ENCODE measurements at regions not wholly inside any gene's neighbourhood (a gene's known extent, or its start where the extent isn't known, plus 50 kb on each side); places are given as distances from the start of the nearest gene placed in this dataset.
"Not testable (repeated sequence)": the region's sequence is repeated elsewhere in the genome, so short reads cannot be mapped to it uniquely, and the experiment has no call there.

GRCh38 chr2:83894976-83895375 lies 564.1 kb downstream of the SUCLG1 start:
- Histone ChIP-seq H3K27me3 (no peaks in the 10 kb centered on the region), H3K4me3 (no peak overlapping the region), H3K4me1 (no peaks in the 10 kb centered on the region), H3K9me3 (no peaks in the 10 kb centered on the region), H3K27ac (no peak overlapping the region), H3K36me3 (replicated peaks in 1 of 2; ENCODE audit: insufficient read depth in 1 of 2, low read depth in 2 of 2) (no peaks in the 10 kb centered on the region)
- intact Hi-C loops (cut with DNase I), result no loop called here
- no peak for TF ChIP-seq CTCF (IDR thresholded peaks at IDR 0.05)
- no peak for TF ChIP-seq POLR2A (IDR thresholded peaks at IDR 0.05)
- no peak for ATAC-seq
- WGBS, 2 donors, result 72 to 73% methylated on average over 3 of the region's 3 CpGs
- DNase-seq, result no peak

GRCh38 chr2:83887757-83888156 lies 571.3 kb downstream of the SUCLG1 start:
- Histone ChIP-seq H3K27me3 (no peaks in the 10 kb centered on the region), H3K36me3 (replicated peaks in 1 of 2; ENCODE audit: insufficient read depth in 1 of 2, low read depth in 2 of 2) (no peaks in the 10 kb centered on the region), H3K4me3 (no peak overlapping the region), H3K9me3 (no peaks in the 10 kb centered on the region), H3K27ac (no peak overlapping the region), H3K4me1 (no peaks in the 10 kb centered on the region)
- intact Hi-C loops (cut with DNase I), result no loop called here
- no peak for ATAC-seq
- TF ChIP-seq CTCF (IDR thresholded peaks at IDR 0.05) (no peak), POLR2A (IDR thresholded peaks at IDR 0.05) (no peak)
- DNase-seq, result no peak

GRCh38 chr2:83879127-83879526 lies 580.0 kb downstream of the SUCLG1 start:
- ATAC-seq (no peak), DNase-seq (no peak)
- no peaks in the 10 kb centered on the region for H3K27me3 ChIP-seq
- intact Hi-C loops (cut with DNase I), result no loop called here
- no peaks in the 10 kb centered on the region for H3K36me3 ChIP-seq (replicated peaks in 1 of 2; ENCODE audit: insufficient read depth in 1 of 2, low read depth in 2 of 2)
- TF ChIP-seq CTCF (IDR thresholded peaks at IDR 0.05), result no peak
- TF ChIP-seq POLR2A (IDR thresholded peaks at IDR 0.05), result no peak
- WGBS, 2 donors, result 92 to 95% methylated on average over 20 of the region's 20 CpGs
- H3K9me3 ChIP-seq, result no peaks in the 10 kb centered on the region
- H3K4me3 ChIP-seq, result no peak overlapping the region
- no peaks in the 10 kb centered on the region for H3K4me1 ChIP-seq
- H3K27ac ChIP-seq, result no peak overlapping the region

GRCh38 chr2:83877261-83877660 lies 581.8 kb downstream of the SUCLG1 start:
- ATAC-seq; DNase-seq; H3K4me3 ChIP-seq; H3K36me3 ChIP-seq (replicated peaks in 1 of 2; ENCODE audit: insufficient read depth in 1 of 2, low read depth in 2 of 2); H3K27me3 ChIP-seq; intact Hi-C loops (cut with DNase I); H3K27ac ChIP-seq; H3K4me1 ChIP-seq; H3K9me3 ChIP-seq: not testable (repeated sequence)
- WGBS, 2 donors, result 89% methylated on average over 7 to 12 of the region's 17 CpGs

- DNase-seq (no peak), ATAC-seq (no peak)
- H3K27ac ChIP-seq, result no peak overlapping the region
- no peak for TF ChIP-seq CTCF (IDR thresholded peaks at IDR 0.05)
- no peak for TF ChIP-seq POLR2A (IDR thresholded peaks at IDR 0.05)
- WGBS, 2 donors, result 82 to 86% methylated on average over 14 of the region's 14 CpGs
- no peak overlapping the region for H3K4me3 ChIP-seq
- intact Hi-C loops (cut with DNase I), result no loop called here
- H3K27me3 ChIP-seq, result no peaks in the 10 kb centered on the region
- H3K4me1 ChIP-seq, result no peaks in the 10 kb centered on the region
- H3K36me3 ChIP-seq (replicated peaks in 1 of 2; ENCODE audit: insufficient read depth in 1 of 2, low read depth in 2 of 2), result no peaks in the 10 kb centered on the region
- H3K9me3 ChIP-seq, result no peaks in the 10 kb centered on the region
Measured at GRCh38 chr2:83874712-83875430, 584.2 kb downstream of the SUCLG1 start.

Measured in body of pancreas (tissue), 4 donors.